ENCODE measurements at regions not wholly inside any gene's neighbourhood (a gene's known extent, or its start where the extent isn't known, plus 50 kb on each side); places are given as distances from the start of the nearest gene placed in this dataset.

DNA sequence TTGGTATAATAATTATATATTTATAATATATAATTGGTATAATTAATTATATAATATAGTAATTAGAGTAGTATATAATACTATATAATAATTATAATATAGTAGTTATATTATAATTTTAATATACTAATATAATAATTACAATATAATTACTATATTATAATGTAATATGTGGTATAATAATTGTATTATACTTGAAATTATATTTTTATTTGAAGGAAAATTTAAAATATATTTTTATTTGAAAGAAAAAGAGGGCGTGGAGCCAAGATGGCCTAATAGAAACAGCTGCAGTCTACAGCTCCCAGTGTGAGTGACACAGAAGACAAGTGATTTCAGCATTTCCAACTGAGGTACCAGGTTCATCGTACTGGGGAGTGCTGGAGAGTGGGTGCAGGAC lies 365.9 kb downstream of the MMUT start:
- Histone ChIP-seq H3K9me3 (no peaks in the 10 kb centered on the region), H3K27ac (ENCODE audit: low read length) (no peak overlapping the region), H3K27me3 (replicated peaks in 1 of 2; ENCODE audit: control insufficient read depth in 2 of 2, extremely low read depth in 1 of 2, insufficient read depth in 2 of 2, low read length in 1 of 2) (no peaks in the 10 kb centered on the region), H3K4me3 (ENCODE audit: control insufficient read depth in 1 of 2, extremely low read depth in 1 of 2, low read length in 1 of 2) (no peak overlapping the region), H3K36me3 (ENCODE audit: control insufficient read depth in 2 of 2, extremely low read depth in 1 of 2, insufficient read depth in 1 of 2, low read length in 1 of 2) (no peaks in the 10 kb centered on the region), H3K4me1 (ENCODE audit: control insufficient read depth in 1 of 2, extremely low read depth in 1 of 2, insufficient read depth in 2 of 2, low read length in 2 of 2) (no peaks in the 10 kb centered on the region)
- H3K4me3 Mint-ChIP-seq = no peak overlapping the region
- no peaks in the 10 kb centered on the region for H3K4me1 Mint-ChIP-seq
- ATAC-seq (replicated peaks in 1 of 4) (no peak), DNase-seq (no peak)
- ChIA-PET CTCF (no interaction called here), POLR2A (no interaction called here)
- no peaks in the 10 kb centered on the region for H3K27me3 Mint-ChIP-seq
- no peaks in the 10 kb centered on the region for H3K36me3 Mint-ChIP-seq
- 67% methylated on average over 1 of the region's 2 CpGs for WGBS (ENCODE audit: insufficient coverage)
- no peak overlapping the region for H3K27ac Mint-ChIP-seq
- peaks cover 1 to 19% (median 10%) of the 10 kb centered on the region in 3 donors for H3K9me3 Mint-ChIP-seq

DNA sequence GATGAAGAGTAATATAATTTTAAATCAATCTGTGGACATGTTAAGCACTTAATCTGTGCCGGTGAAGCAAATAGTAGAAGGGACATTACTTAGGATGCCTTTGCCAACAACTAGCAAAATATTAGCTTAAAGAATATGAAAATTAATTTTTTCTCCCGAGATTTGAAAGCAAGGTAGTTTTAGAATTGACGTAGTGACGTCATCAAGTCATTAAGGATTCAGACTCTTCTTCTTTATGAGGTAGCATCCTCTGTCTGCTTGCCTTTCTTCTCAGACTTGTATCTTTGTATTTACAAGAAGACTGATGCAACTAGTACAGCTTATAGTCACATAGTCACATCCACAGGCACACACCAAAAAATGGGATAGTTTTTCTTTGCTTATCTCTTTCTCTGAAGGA lies 374.4 kb downstream of the MMUT start:
- H3K27ac ChIP-seq (ENCODE audit: low read length) = no peak overlapping the region
- CTCF ChIA-PET = no interaction called here
- no peaks in the 10 kb centered on the region for H3K27me3 ChIP-seq (replicated peaks in 1 of 2; ENCODE audit: control insufficient read depth in 2 of 2, extremely low read depth in 1 of 2, insufficient read depth in 2 of 2, low read length in 1 of 2)
- POLR2A ChIA-PET = no interaction called here
- H3K4me3 ChIP-seq (ENCODE audit: control insufficient read depth in 1 of 2, extremely low read depth in 1 of 2, low read length in 1 of 2) = no peak overlapping the region
- DNase-seq (no peak), ATAC-seq (replicated peaks in 1 of 4) (no peak)
- peaks cover 0 to 13% (median 2%) of the 10 kb centered on the region in 3 donors for H3K9me3 Mint-ChIP-seq
- H3K36me3 ChIP-seq (ENCODE audit: control insufficient read depth in 2 of 2, extremely low read depth in 1 of 2, insufficient read depth in 1 of 2, low read length in 1 of 2) = no peaks in the 10 kb centered on the region
- no peaks in the 10 kb centered on the region for H3K27me3 Mint-ChIP-seq
- no peak overlapping the region for H3K4me3 Mint-ChIP-seq
- no peaks in the 10 kb centered on the region for H3K9me3 ChIP-seq
- H3K4me1 Mint-ChIP-seq = no peaks in the 10 kb centered on the region
- H3K4me1 ChIP-seq (ENCODE audit: control insufficient read depth in 1 of 2, extremely low read depth in 1 of 2, insufficient read depth in 2 of 2, low read length in 2 of 2) = no peaks in the 10 kb centered on the region
- no peak overlapping the region for H3K27ac Mint-ChIP-seq
- no peaks in the 10 kb centered on the region for H3K36me3 Mint-ChIP-seq
- WGBS (ENCODE audit: insufficient coverage) = no CpG with 5 or more reads among the region's 4 CpGs

DNA sequence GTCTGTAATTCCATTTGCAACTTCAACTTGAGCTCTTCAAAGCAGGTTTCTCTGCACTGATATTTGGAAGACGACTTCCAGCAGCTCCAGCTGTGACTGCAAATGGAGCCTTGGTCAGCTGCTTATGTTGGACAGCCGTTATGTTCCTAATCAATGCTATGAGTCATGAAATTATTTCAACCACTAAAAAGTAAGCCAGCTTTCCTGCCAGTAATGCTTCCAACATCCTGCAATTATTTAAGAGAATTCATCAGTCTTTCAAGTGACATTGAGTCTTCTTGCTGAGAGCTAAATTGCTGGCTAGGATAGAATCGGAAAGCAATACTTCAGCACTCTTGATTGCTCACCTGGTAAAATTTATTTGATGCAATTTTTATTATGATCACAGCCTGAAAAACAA lies 375.7 kb downstream of the MMUT start:
- no peaks in the 10 kb centered on the region for H3K4me1 Mint-ChIP-seq

DNA sequence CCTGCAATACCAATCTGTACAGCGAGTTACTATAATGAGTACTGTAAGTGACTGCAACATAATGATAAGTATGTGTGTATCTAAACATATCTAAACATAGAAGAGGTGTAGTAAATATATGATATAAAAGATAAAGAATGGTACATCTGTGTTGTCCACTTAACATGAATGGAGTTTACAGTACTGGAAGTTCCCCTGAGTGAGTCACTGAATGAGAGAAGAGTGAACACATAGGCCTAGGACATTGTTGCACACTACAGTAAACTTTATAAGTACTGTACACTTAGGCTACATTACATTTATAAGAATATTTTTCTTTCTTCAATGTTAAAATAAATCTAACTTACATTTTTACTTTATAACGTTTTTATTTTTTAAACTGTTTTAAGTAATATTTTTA lies 380.4 kb downstream of the MMUT start:
- DNase-seq = no peak
- POLR2A ChIA-PET = no interaction called here
- no peak overlapping the region for H3K27ac ChIP-seq (ENCODE audit: low read length)

More for the DNA sequence above, 375.7 kb downstream of the MMUT start:
- Mint-ChIP-seq H3K4me3 (no peak overlapping the region), H3K27me3 (no peaks in the 10 kb centered on the region), H3K36me3 (no peaks in the 10 kb centered on the region), H3K27ac (no peak overlapping the region), H3K9me3 (peaks cover 0 to 16% (median 2%) of the 10 kb centered on the region in 3 donors)
- CTCF ChIA-PET = no interaction called here
- 67% methylated on average over 2 of the region's 3 CpGs for WGBS (ENCODE audit: insufficient coverage)
- no peaks in the 10 kb centered on the region for H3K27me3 ChIP-seq (replicated peaks in 1 of 2; ENCODE audit: control insufficient read depth in 2 of 2, extremely low read depth in 1 of 2, insufficient read depth in 2 of 2, low read length in 1 of 2)
- DNase-seq (no peak), ATAC-seq (replicated peaks in 1 of 4) (no peak)
- no peaks in the 10 kb centered on the region for H3K9me3 ChIP-seq
- H3K4me3 ChIP-seq (ENCODE audit: control insufficient read depth in 1 of 2, extremely low read depth in 1 of 2, low read length in 1 of 2) = no peak overlapping the region
- H3K36me3 ChIP-seq (ENCODE audit: control insufficient read depth in 2 of 2, extremely low read depth in 1 of 2, insufficient read depth in 1 of 2, low read length in 1 of 2) = no peaks in the 10 kb centered on the region
- H3K4me1 ChIP-seq (ENCODE audit: control insufficient read depth in 1 of 2, extremely low read depth in 1 of 2, insufficient read depth in 2 of 2, low read length in 2 of 2) = no peaks in the 10 kb centered on the region
- no peak overlapping the region for H3K27ac ChIP-seq (ENCODE audit: low read length)
- POLR2A ChIA-PET = no interaction called here

DNA sequence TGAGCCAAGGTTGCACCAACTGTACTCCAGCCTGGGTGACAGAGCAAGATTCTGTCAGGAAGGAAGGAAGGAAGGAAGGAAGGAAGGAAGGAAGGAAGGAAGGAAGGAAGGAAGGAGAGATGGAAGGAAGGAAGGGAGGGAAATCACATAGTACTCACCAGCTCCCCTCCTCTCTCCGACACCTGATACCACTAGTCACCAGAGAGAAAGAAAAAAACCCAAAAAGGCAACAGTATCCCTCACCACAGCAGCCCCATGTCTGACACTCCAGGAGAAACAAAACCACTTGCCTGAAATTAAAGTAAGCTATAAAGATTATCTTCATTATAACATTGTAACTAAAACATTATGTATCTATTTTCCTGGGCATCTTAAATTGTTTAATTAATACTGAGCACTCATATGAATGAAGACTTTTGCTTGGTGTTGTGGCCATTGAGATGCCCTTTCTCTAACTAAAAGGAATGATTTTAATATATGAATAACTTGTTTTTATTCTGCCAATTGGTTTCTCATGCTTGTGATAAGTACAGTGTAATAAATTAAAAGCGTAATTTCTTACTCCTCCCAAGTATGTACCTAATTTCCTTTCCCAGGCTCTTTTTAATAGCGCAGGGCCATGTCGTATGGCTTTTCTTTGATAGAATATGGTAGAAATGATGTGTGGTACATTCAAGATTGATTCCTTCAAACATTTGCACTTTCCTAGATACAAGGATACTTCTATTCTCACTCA lies 390.0 kb downstream of the MMUT start:
- H3K36me3 ChIP-seq (ENCODE audit: control insufficient read depth in 2 of 2, extremely low read depth in 1 of 2, insufficient read depth in 1 of 2, low read length in 1 of 2) = no peaks in the 10 kb centered on the region
- no peak overlapping the region for H3K4me3 ChIP-seq (ENCODE audit: control insufficient read depth in 1 of 2, extremely low read depth in 1 of 2, low read length in 1 of 2)
- H3K27me3 ChIP-seq (replicated peaks in 1 of 2; ENCODE audit: control insufficient read depth in 2 of 2, extremely low read depth in 1 of 2, insufficient read depth in 2 of 2, low read length in 1 of 2) = no peaks in the 10 kb centered on the region
- H3K4me3 Mint-ChIP-seq = no peak overlapping the region
- ATAC-seq (replicated peaks in 1 of 4) = no peak
- DNase-seq = no peak
- no CpG with 5 or more reads among the region's 4 CpGs for WGBS (ENCODE audit: insufficient coverage)
- H3K4me1 Mint-ChIP-seq = no peaks in the 10 kb centered on the region
- no peak overlapping the region for H3K27ac Mint-ChIP-seq
- H3K27me3 Mint-ChIP-seq = no peaks in the 10 kb centered on the region
- H3K4me1 ChIP-seq (ENCODE audit: control insufficient read depth in 1 of 2, extremely low read depth in 1 of 2, insufficient read depth in 2 of 2, low read length in 2 of 2) = no peaks in the 10 kb centered on the region
- peaks cover 3 to 19% (median 7%) of the 10 kb centered on the region in 3 donors for H3K9me3 Mint-ChIP-seq
- no peaks in the 10 kb centered on the region for H3K36me3 Mint-ChIP-seq
- ChIA-PET POLR2A (no interaction called here), CTCF (interaction anchor here in 1 of 2 donors (0.6 kb wide), 1 partner anchor 1065 kb away, joined by 6 read pairs; no protein-coding TSS in a partner anchor)
- H3K9me3 ChIP-seq = peaks cover 2% of the 10 kb centered on the region
- no peak overlapping the region for H3K27ac ChIP-seq (ENCODE audit: low read length)

More for the DNA sequence above, 380.4 kb downstream of the MMUT start:
- no CpG with 5 or more reads among the region's 2 CpGs for WGBS (ENCODE audit: insufficient coverage)
- no peaks in the 10 kb centered on the region for H3K9me3 ChIP-seq
- H3K36me3 ChIP-seq (ENCODE audit: control insufficient read depth in 2 of 2, extremely low read depth in 1 of 2, insufficient read depth in 1 of 2, low read length in 1 of 2) = no peaks in the 10 kb centered on the region
- H3K4me3 ChIP-seq (ENCODE audit: control insufficient read depth in 1 of 2, extremely low read depth in 1 of 2, low read length in 1 of 2) = no peak overlapping the region
- ATAC-seq (replicated peaks in 1 of 4) = no peak
- Mint-ChIP-seq H3K36me3 (no peaks in the 10 kb centered on the region), H3K4me3 (no peak overlapping the region), H3K9me3 (peaks cover 0 to 22% (median 10%) of the 10 kb centered on the region in 3 donors), H3K27me3 (no peaks in the 10 kb centered on the region), H3K4me1 (no peaks in the 10 kb centered on the region), H3K27ac (no peak overlapping the region)
- CTCF ChIA-PET = no interaction called here
- H3K4me1 ChIP-seq (ENCODE audit: control insufficient read depth in 1 of 2, extremely low read depth in 1 of 2, insufficient read depth in 2 of 2, low read length in 2 of 2) = no peaks in the 10 kb centered on the region
- no peaks in the 10 kb centered on the region for H3K27me3 ChIP-seq (replicated peaks in 1 of 2; ENCODE audit: control insufficient read depth in 2 of 2, extremely low read depth in 1 of 2, insufficient read depth in 2 of 2, low read length in 1 of 2)

DNA sequence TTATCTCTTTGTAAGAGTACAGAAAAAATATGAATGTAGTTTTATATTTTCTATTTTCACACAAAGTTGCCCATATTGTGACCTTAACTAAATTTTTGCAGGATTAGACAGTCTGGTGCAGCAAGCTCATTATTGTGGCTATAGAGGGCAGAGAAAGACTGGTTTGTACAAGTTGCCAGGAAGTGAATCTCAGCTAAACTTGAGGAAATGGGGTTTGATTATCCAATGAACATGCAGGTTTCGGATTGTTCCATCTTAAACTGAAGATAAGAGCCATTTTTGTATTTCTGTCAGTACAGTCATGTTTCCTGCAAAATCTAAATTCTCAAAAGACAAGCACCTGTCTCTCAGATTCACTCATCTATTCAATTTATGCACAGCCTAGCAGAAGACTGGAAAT lies 390.9 kb downstream of the MMUT start:
- WGBS (ENCODE audit: insufficient coverage) = no CpG with 5 or more reads among the region's 1 CpG

DNA sequence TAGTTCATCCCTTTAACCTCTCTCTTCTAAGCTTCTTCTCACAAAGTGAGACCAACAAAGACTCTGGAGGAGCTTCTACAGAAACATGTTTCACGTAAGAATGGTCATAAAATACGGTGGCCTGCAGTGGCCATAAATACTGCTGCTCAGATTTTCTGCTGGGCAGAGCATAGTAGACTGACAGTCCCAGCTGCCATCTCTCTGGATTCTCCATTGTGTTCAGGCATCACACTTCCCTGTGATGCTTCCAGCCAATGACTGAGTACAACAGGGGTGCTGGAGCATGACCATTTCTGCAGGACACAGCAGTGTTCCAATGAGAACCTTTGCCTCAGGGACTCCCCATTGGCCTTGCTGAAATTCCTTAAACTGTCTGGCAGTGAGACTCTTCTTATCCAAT lies 392.6 kb downstream of the MMUT start:
- peaks cover 0 to 8% (median 7%) of the 10 kb centered on the region in 3 donors for H3K9me3 Mint-ChIP-seq
- 72% methylated on average over 2 of the region's 2 CpGs for WGBS (ENCODE audit: insufficient coverage)

More for the DNA sequence above, 390.9 kb downstream of the MMUT start:
- H3K36me3 ChIP-seq (ENCODE audit: control insufficient read depth in 2 of 2, extremely low read depth in 1 of 2, insufficient read depth in 1 of 2, low read length in 1 of 2) = no peaks in the 10 kb centered on the region
- no peaks in the 10 kb centered on the region for H3K4me1 ChIP-seq (ENCODE audit: control insufficient read depth in 1 of 2, extremely low read depth in 1 of 2, insufficient read depth in 2 of 2, low read length in 2 of 2)
- H3K27me3 Mint-ChIP-seq = no peaks in the 10 kb centered on the region
- no peaks in the 10 kb centered on the region for H3K27me3 ChIP-seq (replicated peaks in 1 of 2; ENCODE audit: control insufficient read depth in 2 of 2, extremely low read depth in 1 of 2, insufficient read depth in 2 of 2, low read length in 1 of 2)
- ChIA-PET POLR2A (no interaction called here), CTCF (no interaction called here)
- H3K36me3 Mint-ChIP-seq = no peaks in the 10 kb centered on the region
- DNase-seq (no peak), ATAC-seq (replicated peaks in 1 of 4) (no peak)
- no peak overlapping the region for H3K27ac Mint-ChIP-seq
- H3K9me3 ChIP-seq = peaks cover 2% of the 10 kb centered on the region
- H3K4me3 Mint-ChIP-seq = no peak overlapping the region
- no peak overlapping the region for H3K4me3 ChIP-seq (ENCODE audit: control insufficient read depth in 1 of 2, extremely low read depth in 1 of 2, low read length in 1 of 2)
- H3K27ac ChIP-seq (ENCODE audit: low read length) = no peak overlapping the region
- H3K9me3 Mint-ChIP-seq = peaks cover 0 to 14% (median 3%) of the 10 kb centered on the region in 3 donors
- no peaks in the 10 kb centered on the region for H3K4me1 Mint-ChIP-seq

More for the DNA sequence above, 392.6 kb downstream of the MMUT start:
- Mint-ChIP-seq H3K4me3 (no peak overlapping the region), H3K36me3 (no peaks in the 10 kb centered on the region), H3K4me1 (no peaks in the 10 kb centered on the region), H3K27ac (no peak overlapping the region), H3K27me3 (no peaks in the 10 kb centered on the region)
- ChIA-PET CTCF (no interaction called here), POLR2A (no interaction called here)
- H3K36me3 ChIP-seq (ENCODE audit: control insufficient read depth in 2 of 2, extremely low read depth in 1 of 2, insufficient read depth in 1 of 2, low read length in 1 of 2) = no peaks in the 10 kb centered on the region
- no peaks in the 10 kb centered on the region for H3K27me3 ChIP-seq (replicated peaks in 1 of 2; ENCODE audit: control insufficient read depth in 2 of 2, extremely low read depth in 1 of 2, insufficient read depth in 2 of 2, low read length in 1 of 2)
- H3K27ac ChIP-seq (ENCODE audit: low read length) = no peak overlapping the region
- ATAC-seq (replicated peaks in 1 of 4) (no peak), DNase-seq (no peak)
- H3K4me1 ChIP-seq (ENCODE audit: control insufficient read depth in 1 of 2, extremely low read depth in 1 of 2, insufficient read depth in 2 of 2, low read length in 2 of 2) = no peaks in the 10 kb centered on the region
- H3K4me3 ChIP-seq (ENCODE audit: control insufficient read depth in 1 of 2, extremely low read depth in 1 of 2, low read length in 1 of 2) = no peak overlapping the region
- H3K9me3 ChIP-seq = peaks cover 2% of the 10 kb centered on the region
